NOMO-1 treated with DMSO at 0.1 percent for 48 hours (cell line): ENCODE measurements at regions not wholly inside any gene's neighbourhood (a gene's known extent, or its start where the extent isn't known, plus 50 kb on each side); places are given as distances from the start of the nearest gene placed in this dataset.

Experiments used
- DNase-seq: peaks from one replicate; lab custom pipeline; 2025; ENCODE audit not compliant: unreplicated experiment; lab: John Stamatoyannopoulos, UW

GRCh38 chr2:121955426-121955825 lies 200.0 kb downstream of the TSN start:
- no peak for DNase-seq

- DNase-seq: no peak
Measured at GRCh38 chr2:121955872-121956271, 200.4 kb downstream of the TSN start.

GRCh38 chr2:121960251-121960650 lies 204.8 kb downstream of the TSN start:
- DNase-seq: peak; percentile 14

DNA sequence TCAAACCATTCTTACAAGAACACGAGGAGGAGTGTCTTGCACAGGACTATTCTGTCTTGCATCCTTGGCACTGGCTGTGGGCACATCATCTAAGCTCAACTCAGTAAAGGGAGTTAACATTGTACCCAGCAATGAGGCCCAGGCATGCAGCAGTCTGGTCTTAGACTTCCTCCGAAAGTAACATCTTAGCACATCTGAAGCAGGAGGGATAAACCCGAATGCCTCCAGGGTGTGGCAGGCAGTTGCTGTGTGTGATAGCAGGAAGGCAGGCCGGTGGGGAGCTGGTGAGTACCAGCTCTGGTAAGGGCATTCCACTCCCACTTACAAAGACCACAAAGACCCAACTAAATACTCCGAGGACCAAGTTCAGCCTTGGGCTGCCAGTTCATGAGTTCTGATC lies 206.3 kb downstream of the TSN start:
- no peak for DNase-seq

DNA sequence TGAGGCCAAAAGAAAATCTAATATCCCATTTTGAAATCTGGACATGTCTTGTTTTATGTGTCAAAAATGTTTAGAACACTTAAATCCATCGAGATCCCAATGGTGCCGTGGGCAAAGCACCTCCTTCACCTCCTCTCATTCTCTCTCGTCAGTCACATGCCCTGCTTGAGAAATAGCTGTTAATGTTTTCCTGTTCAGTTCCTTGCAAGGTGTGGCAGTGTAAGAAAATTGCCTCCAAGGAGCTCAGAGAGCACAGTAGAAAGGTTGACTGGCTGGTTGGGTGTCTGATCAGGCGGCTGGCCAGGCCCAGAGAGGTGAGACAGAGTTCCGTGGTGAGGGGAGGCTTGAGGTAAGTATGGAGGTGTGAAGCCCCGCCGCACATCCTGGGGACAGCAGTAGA lies 210.2 kb downstream of the TSN start:
- DNase-seq: no peak

DNA sequence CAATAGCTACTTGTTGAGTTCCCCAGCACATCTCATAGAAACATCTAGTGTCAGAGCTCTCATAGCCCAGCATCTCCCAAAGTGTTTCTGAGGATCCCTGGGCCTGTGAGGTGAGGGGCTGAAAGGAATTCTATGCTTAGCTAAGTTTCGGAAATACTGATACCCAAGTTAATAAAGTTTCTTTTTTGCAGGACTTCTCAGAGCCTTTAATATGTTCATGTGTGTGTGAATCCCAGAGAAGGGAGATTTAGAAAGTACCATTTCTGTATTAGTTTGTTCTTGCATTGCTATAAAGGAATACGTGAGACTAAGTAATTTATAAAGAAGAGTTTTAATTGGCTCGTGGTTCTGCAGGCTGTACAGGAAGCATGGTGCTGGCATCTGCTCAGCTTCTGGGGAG lies 211.2 kb downstream of the TSN start:
- no peak for DNase-seq

DNA sequence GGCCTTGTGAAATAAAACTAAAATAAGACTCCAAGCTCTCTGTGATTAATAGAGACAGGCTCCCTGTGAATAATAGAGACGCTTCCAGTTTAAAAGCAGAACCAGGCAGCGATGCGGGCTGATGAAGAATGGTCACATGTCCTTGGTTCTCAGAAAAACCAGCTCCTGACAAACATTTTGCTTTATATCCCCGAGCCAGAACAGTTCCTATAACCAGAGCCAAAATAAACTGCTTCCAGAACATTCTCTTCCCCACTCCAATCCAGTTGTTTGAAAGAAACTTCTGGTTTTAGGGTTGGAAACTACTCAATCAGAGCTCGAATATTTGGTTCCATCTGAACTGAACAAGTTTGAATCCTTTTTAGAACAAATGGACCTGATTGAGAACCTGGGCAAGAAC lies 213.7 kb downstream of the TSN start:
- no peak for DNase-seq

GRCh38 chr2:121969766-121970639 lies 214.6 kb downstream of the TSN start:
- no peak for DNase-seq

- no peak for DNase-seq
Measured at GRCh38 chr2:121972203-121972602, 216.8 kb downstream of the TSN start.

GRCh38 chr2:121974897-121975661 lies 219.6 kb downstream of the TSN start:
- DNase-seq: peak; percentile 65

GRCh38 chr2:121976926-121977325 lies 221.5 kb downstream of the TSN start:
- no peak for DNase-seq

DNA sequence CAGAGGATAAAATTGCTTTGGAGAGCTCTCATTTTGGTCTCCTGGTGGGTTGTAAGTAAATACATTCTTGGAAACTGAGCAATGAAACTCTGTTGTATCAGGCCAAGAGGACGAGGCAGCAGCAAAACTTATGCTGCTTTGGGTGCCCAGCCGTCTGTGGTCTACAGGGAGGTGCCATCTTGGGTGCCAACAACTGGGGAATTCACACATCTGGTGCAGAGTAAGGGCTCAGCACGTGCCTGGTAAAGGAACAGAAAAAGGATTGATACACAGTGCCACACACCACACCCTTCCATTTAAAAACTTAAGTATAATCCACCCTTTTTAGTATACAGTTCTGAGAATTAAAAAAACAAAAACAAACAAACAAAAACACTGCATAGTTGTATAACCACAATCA lies 221.9 kb downstream of the TSN start:
- no peak for DNase-seq

DNA sequence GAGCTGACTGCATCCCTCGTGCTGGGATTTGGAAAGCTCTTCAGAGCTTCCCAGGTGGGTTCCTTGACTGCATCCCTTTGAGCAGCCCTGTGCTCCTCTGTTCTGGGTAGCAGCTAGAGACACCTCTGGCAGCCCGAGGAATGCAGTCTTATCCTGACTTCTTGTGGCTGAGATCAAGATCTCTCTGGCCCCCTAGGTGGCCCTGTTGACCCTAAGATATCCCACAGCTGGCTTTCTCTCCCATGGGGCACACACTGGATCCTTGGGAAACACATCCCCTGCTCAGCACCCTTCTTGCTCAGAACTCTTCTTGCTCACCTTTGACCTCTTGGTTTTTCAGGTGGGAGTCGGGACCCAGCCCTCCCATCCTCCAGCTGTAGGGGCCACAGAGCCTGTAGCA lies 237.2 kb downstream of the TSN start:
- no peak for DNase-seq

DNA sequence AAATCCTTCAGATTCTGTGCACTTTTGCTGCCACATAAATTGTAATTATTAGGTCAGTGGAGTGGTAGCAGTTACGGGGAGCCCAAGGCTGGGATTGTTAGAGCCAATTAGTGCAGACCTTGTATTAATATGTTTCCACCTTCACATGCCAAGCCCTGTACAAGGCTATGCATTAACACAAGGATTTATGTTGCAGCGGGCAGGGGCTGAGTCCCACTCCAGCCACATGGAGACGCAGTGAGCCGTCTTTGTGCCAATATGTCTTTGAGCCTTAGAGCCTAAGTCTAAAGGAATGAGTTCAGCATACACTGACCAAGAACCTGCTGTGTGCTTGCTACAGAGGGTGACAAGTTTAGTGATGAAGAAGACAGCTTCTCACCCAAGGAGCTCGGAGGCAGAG lies 238.2 kb downstream of the TSN start:
- no peak for DNase-seq

DNA sequence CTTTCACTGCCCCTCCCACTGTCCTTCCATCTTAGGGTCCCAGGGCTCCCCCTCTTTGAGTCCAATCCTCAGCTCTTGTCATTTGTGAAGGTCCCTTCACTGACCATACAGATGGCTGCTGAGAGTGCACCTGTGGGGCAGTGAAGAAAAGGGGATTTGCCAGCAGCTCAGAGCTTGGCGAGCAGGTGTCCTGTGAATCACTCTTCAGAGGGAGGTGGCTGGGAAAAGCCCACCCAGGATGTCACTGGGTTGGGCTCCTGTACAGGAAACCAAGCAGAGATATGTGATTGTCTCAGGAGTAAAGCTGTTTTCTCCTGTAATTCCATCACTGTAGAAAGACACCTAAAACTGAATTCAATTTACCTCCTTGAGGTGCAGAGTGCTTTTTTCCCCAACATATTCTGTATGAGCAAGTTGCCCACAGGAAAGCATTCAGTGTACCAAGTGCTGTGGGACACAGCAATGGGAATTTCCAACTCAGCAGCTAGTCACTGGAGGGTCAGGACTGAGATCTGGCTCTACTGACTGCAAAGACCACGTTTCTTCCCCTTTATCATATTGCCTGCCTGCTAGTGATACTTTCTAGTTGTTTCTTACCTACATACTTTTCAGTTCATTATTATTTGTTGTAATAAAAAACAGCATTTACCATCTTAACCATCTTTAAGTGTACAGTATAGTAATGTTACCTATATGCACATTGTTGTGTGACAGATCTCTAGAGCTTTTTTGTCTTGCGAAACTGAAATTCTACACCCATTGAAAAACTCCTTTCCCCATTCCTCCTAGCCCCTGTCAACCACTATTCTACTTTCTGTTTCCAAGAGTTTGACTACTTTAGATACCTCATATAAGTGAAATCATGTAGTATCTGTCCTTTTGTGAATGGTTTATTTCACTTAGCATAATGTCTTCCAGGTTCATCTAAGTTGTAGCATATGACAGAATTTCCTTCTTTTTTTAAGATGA lies 239.1 kb downstream of the TSN start:
- DNase-seq: no peak

- DNase-seq: no peak
Measured at GRCh38 chr2:121998751-121999150, 243.3 kb downstream of the TSN start.

- no peak for DNase-seq
Measured at GRCh38 chr2:121999264-121999663, 243.8 kb downstream of the TSN start.

- no peak for DNase-seq
Measured at GRCh38 chr2:122000556-122001340, 245.3 kb downstream of the TSN start.

DNA sequence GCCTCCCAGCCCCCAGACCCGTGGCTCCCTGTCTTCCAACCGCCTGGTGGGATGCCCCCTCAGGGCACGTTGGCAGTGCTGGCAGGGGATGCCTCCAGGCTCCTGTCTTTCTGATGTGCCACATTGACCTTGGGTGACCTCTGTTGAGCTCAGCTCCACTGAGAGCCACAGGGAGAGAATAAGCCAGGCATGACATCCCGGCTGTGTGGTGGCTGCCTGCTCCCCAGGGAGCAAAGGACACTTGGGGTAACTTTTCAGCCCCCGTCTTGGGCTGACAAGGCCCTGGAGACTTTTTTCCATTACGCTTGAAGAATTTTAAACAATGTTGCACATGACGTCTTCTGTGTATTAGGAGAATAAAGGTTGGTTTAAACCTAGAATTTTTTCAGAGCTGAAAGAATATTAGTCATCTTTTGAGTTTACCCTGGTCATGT lies 246.0 kb downstream of the TSN start:
- DNase-seq: no peak

- DNase-seq: no peak
Measured at GRCh38 chr2:122003196-122003940, 247.9 kb downstream of the TSN start.
